ENCODE measurements at regions not wholly inside any gene's neighbourhood (a gene's known extent, or its start where the extent isn't known, plus 50 kb on each side); places are given as distances from the start of the nearest gene placed in this dataset.

- no peak for DNase-seq
- no peaks in the 10 kb centered on the region for H3K4me1 ChIP-seq
- no peak for ATAC-seq
- no peaks in the 10 kb centered on the region for H3K27me3 ChIP-seq
- H3K9me3 ChIP-seq: peaks cover 0 to 12% of the 10 kb centered on the region in 2 donors
- H3K27ac ChIP-seq: no peak overlapping the region
- TF ChIP-seq CTCF (IDR thresholded peaks at IDR 0.05): no peak
- H3K4me3 ChIP-seq: no peak overlapping the region
- intact Hi-C loops (cut with DNase I): no loop called here
- no peaks in the 10 kb centered on the region for H3K36me3 ChIP-seq
Measured at GRCh38 chr3:154614078-154614477, 184.1 kb upstream of the GPR149 start.

- ATAC-seq: no peak
- intact Hi-C loops (cut with DNase I): no loop called here
- no peak overlapping the region for H3K27ac ChIP-seq
- no peaks in the 10 kb centered on the region for H3K4me1 ChIP-seq
- H3K36me3 ChIP-seq: no peaks in the 10 kb centered on the region
- no peak for DNase-seq
- no peaks in the 10 kb centered on the region for H3K27me3 ChIP-seq
- H3K4me3 ChIP-seq: no peak overlapping the region
- H3K9me3 ChIP-seq: peaks cover 0 to under 1% of the 10 kb centered on the region in 2 donors
- no peak for TF ChIP-seq CTCF (IDR thresholded peaks at IDR 0.05)
Measured at GRCh38 chr3:154602241-154602640, 172.3 kb upstream of the GPR149 start.

- intact Hi-C loops (cut with DNase I): no loop called here
- no peak overlapping the region for H3K4me3 ChIP-seq
- no peaks in the 10 kb centered on the region for H3K36me3 ChIP-seq
- no peak for ATAC-seq
- DNase-seq: no peak
- H3K4me1 ChIP-seq: no peaks in the 10 kb centered on the region
- TF ChIP-seq CTCF (IDR thresholded peaks at IDR 0.05): no peak
- no peak overlapping the region for H3K27ac ChIP-seq
- H3K27me3 ChIP-seq: no peaks in the 10 kb centered on the region
- peaks cover 0 to 8% of the 10 kb centered on the region in 2 donors for H3K9me3 ChIP-seq
Measured at GRCh38 chr3:154598166-154598565, 168.2 kb upstream of the GPR149 start.

- Histone ChIP-seq H3K27ac (no peak overlapping the region), H3K4me3 (no peak overlapping the region), H3K27me3 (no peaks in the 10 kb centered on the region), H3K9me3 (peaks cover 0 to 5% of the 10 kb centered on the region in 2 donors), H3K36me3 (no peaks in the 10 kb centered on the region), H3K4me1 (no peaks in the 10 kb centered on the region)
- no peak for DNase-seq
- intact Hi-C loops (cut with DNase I): no loop called here
- TF ChIP-seq CTCF (IDR thresholded peaks at IDR 0.05): no peak
- ATAC-seq: no peak
Measured at GRCh38 chr3:154590675-154591384, 160.8 kb upstream of the GPR149 start.

- ATAC-seq (no peak), DNase-seq (no peak)
- TF ChIP-seq CTCF (IDR thresholded peaks at IDR 0.05): no peak
- H3K4me1 ChIP-seq: no peaks in the 10 kb centered on the region
- intact Hi-C loops (cut with DNase I): no loop called here
- H3K27me3 ChIP-seq: no peaks in the 10 kb centered on the region
- H3K4me3 ChIP-seq: no peak overlapping the region
- H3K9me3 ChIP-seq: no peaks in the 10 kb centered on the region
- H3K27ac ChIP-seq: no peak overlapping the region
- no peaks in the 10 kb centered on the region for H3K36me3 ChIP-seq
Measured at GRCh38 chr3:154588831-154589230, 158.8 kb upstream of the GPR149 start.
